Suprapubic skin (tissue), 4 donors: ENCODE measurements at regions not wholly inside any gene's neighbourhood (a gene's known extent, or its start where the extent isn't known, plus 50 kb on each side); places are given as distances from the start of the nearest gene placed in this dataset.

ENCODE experiments used
- POLR2A ChIP-seq, 2 donors: fragments of 450-650 bp; IDR thresholded peaks; one replicate each; pipeline ENCODE4 v1.6.1; 2017; ENCODE audit warnings: antibody characterized with exemption in 2 of 2, mild to moderate bottlenecking in 2 of 2, moderate library complexity in 2 of 2
- POLR2AphosphoS5 ChIP-seq, 3 donors: sonication (generic); formaldehyde crosslinking; IDR thresholded peaks; one replicate each; pipeline ENCODE4 v1.6.1; 2017; ENCODE audit warnings: antibody characterized with exemption in 3 of 3
- TF ChIP-seq, protein P1 (sequence below), 2 donors: fragments of 200-600 bp in 1 of 2; fragments of 450-650 bp in 1 of 2; sonication (generic) in 1 of 2; IDR thresholded peaks; one replicate each; pipeline ENCODE4 v1.5.1; 2016 to 2019; ENCODE audit warnings: antibody characterized with exemption in 2 of 2, mild to moderate bottlenecking in 1 of 2, moderate library complexity in 1 of 2

DNA sequence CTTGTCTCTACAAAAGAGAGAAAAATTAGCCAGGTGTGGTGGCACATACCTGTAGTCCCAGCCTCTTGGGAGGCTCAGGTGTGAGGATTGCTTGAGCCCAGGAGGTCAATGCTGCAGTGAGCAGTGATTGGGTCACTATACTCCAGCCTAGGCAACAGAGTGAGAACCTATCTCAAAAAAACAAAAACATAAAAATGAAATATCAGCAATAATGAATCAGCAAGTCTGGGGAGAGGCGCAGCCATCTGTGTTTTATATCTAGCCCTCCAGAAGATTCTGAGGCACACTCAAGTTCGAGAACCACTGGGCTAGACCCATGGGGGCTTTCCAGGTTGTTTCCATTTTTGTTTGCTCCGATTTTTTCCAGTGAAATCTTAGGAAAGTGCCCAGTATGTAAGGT, 88.1 kb upstream of the BCL6 start:
- TF ChIP-seq, protein P1, sequence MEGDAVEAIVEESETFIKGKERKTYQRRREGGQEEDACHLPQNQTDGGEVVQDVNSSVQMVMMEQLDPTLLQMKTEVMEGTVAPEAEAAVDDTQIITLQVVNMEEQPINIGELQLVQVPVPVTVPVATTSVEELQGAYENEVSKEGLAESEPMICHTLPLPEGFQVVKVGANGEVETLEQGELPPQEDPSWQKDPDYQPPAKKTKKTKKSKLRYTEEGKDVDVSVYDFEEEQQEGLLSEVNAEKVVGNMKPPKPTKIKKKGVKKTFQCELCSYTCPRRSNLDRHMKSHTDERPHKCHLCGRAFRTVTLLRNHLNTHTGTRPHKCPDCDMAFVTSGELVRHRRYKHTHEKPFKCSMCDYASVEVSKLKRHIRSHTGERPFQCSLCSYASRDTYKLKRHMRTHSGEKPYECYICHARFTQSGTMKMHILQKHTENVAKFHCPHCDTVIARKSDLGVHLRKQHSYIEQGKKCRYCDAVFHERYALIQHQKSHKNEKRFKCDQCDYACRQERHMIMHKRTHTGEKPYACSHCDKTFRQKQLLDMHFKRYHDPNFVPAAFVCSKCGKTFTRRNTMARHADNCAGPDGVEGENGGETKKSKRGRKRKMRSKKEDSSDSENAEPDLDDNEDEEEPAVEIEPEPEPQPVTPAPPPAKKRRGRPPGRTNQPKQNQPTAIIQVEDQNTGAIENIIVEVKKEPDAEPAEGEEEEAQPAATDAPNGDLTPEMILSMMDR (IDR thresholded peaks at IDR 0.05), result no peak
- TF ChIP-seq POLR2A (IDR thresholded peaks at IDR 0.05) (no peak), POLR2AphosphoS5 (IDR thresholded peaks at IDR 0.05) (no peak)
